Large intestine (tissue), 3 donors: ENCODE measurements at regions not wholly inside any gene's neighbourhood (a gene's known extent, or its start where the extent isn't known, plus 50 kb on each side); places are given as distances from the start of the nearest gene placed in this dataset.

ENCODE experiments used
- DNase-seq, 2 donors: peaks; one replicate each; pipeline versions ENCODE4 v3.0.0 to v3.0.0-alpha.2; 2013
- H3K27ac ChIP-seq: one replicate; pipeline ENCODE4 v1.5.1; 2013; ENCODE audit warnings: low read length
- H3K27me3 ChIP-seq: 2 replicates; pipeline ENCODE4 v1.6.1; 2013; ENCODE audit warnings: low read length; ENCODE audit not compliant: control insufficient read depth, insufficient read depth
- H3K36me3 ChIP-seq: 2 replicates; pipeline ENCODE4 v1.6.1; 2013; ENCODE audit warnings: low read length; ENCODE audit not compliant: control insufficient read depth, insufficient read depth
- H3K4me1 ChIP-seq: one replicate; pipeline ENCODE4 v1.6.1; 2013; ENCODE audit warnings: low read length; ENCODE audit not compliant: control insufficient read depth, insufficient read depth
- H3K4me3 ChIP-seq: one replicate; pipeline ENCODE4 v1.5.1; 2013; ENCODE audit warnings: low read length
- H3K9me3 ChIP-seq: one replicate; pipeline ENCODE4 v1.6.1; 2013; ENCODE audit warnings: mild to moderate bottlenecking, low read depth, low read length, moderate library complexity; ENCODE audit not compliant: control insufficient read depth
- WGBS: methylation state at CpG from one replicate; pipeline ENCODE4 v1.1.5; 2013; ENCODE audit warnings: low lambda C conversion rate; ENCODE audit not compliant: insufficient coverage; 5-methylcytosine and 5-hydroxymethylcytosine counted together

- H3K9me3 ChIP-seq, result no peaks in the 10 kb centered on the region
- no peak overlapping the region for H3K4me3 ChIP-seq
- WGBS, result no CpG with 5 or more reads among the region's 3 CpGs
- H3K27me3 ChIP-seq, result no peaks in the 10 kb centered on the region
- no peak overlapping the region for H3K27ac ChIP-seq
- no peaks in the 10 kb centered on the region for H3K36me3 ChIP-seq
- no peak for DNase-seq
- no peaks in the 10 kb centered on the region for H3K4me1 ChIP-seq
Measured at GRCh38 chr20:41800040-41800439, 181.9 kb upstream of the CHD6 start.

GRCh38 chr20:41798930-41799502 lies 180.8 kb upstream of the CHD6 start:
- H3K27ac ChIP-seq, result no peak overlapping the region
- no peaks in the 10 kb centered on the region for H3K4me1 ChIP-seq
- no peaks in the 10 kb centered on the region for H3K36me3 ChIP-seq
- no peak overlapping the region for H3K4me3 ChIP-seq
- WGBS, result no CpG with 5 or more reads among the region's 3 CpGs
- H3K9me3 ChIP-seq, result no peaks in the 10 kb centered on the region
- H3K27me3 ChIP-seq, result no peaks in the 10 kb centered on the region
- DNase-seq, result no peak

- no peak for DNase-seq
- WGBS, result no CpG with 5 or more reads among the region's 4 CpGs
- no peaks in the 10 kb centered on the region for H3K27me3 ChIP-seq
Measured at GRCh38 chr20:41786158-41786557, 168.0 kb upstream of the CHD6 start.

GRCh38 chr20:41784209-41784958 lies 166.2 kb upstream of the CHD6 start:
- H3K27ac ChIP-seq, result no peak overlapping the region
- DNase-seq, result no peak
- WGBS, result 67% methylated on average over 2 of the region's 5 CpGs
- H3K4me3 ChIP-seq, result no peak overlapping the region
- H3K9me3 ChIP-seq, result no peaks in the 10 kb centered on the region
- H3K36me3 ChIP-seq, result no peaks in the 10 kb centered on the region
- H3K4me1 ChIP-seq, result no peaks in the 10 kb centered on the region
- H3K27me3 ChIP-seq, result no peaks in the 10 kb centered on the region

More at GRCh38 chr20:41786158-41786557, 168.0 kb upstream of the CHD6 start:
- no peaks in the 10 kb centered on the region for H3K36me3 ChIP-seq
- no peaks in the 10 kb centered on the region for H3K4me1 ChIP-seq
- no peak overlapping the region for H3K27ac ChIP-seq
- H3K4me3 ChIP-seq, result no peak overlapping the region
- no peaks in the 10 kb centered on the region for H3K9me3 ChIP-seq

GRCh38 chr20:41783423-41784208 lies 165.4 kb upstream of the CHD6 start:
- H3K4me1 ChIP-seq, result no peaks in the 10 kb centered on the region
- H3K27me3 ChIP-seq, result no peaks in the 10 kb centered on the region
- no peak overlapping the region for H3K4me3 ChIP-seq
- WGBS, result 33% methylated on average over 1 of the region's 7 CpGs
- H3K27ac ChIP-seq, result peak overlapping the region; percentile 6
- H3K9me3 ChIP-seq, result no peaks in the 10 kb centered on the region
- DNase-seq, result peak; percentile 38 to 66
- H3K36me3 ChIP-seq, result no peaks in the 10 kb centered on the region

GRCh38 chr20:41782730-41783406 lies 164.7 kb upstream of the CHD6 start:
- H3K27me3 ChIP-seq, result no peaks in the 10 kb centered on the region
- H3K9me3 ChIP-seq, result no peaks in the 10 kb centered on the region
- no peak for DNase-seq
- H3K4me3 ChIP-seq, result no peak overlapping the region
- no peaks in the 10 kb centered on the region for H3K36me3 ChIP-seq
- no peaks in the 10 kb centered on the region for H3K4me1 ChIP-seq
- peak overlapping the region; percentile 6 for H3K27ac ChIP-seq
- WGBS, result 67% methylated on average over 1 of the region's 3 CpGs

- H3K4me3 ChIP-seq, result no peak overlapping the region
- no peaks in the 10 kb centered on the region for H3K36me3 ChIP-seq
- no CpG with 5 or more reads among the region's 3 CpGs for WGBS
- DNase-seq, result no peak
- H3K27me3 ChIP-seq, result no peaks in the 10 kb centered on the region
- no peak overlapping the region for H3K27ac ChIP-seq
- no peaks in the 10 kb centered on the region for H3K9me3 ChIP-seq
- H3K4me1 ChIP-seq, result no peaks in the 10 kb centered on the region
Measured at GRCh38 chr20:41782255-41782654, 164.1 kb upstream of the CHD6 start.

- no peak overlapping the region for H3K4me3 ChIP-seq
- H3K27ac ChIP-seq, result no peak overlapping the region
- no CpG with 5 or more reads among the region's 6 CpGs for WGBS
- no peaks in the 10 kb centered on the region for H3K4me1 ChIP-seq
- H3K27me3 ChIP-seq, result peaks cover 3% of the 10 kb centered on the region
- H3K9me3 ChIP-seq, result no peaks in the 10 kb centered on the region
- DNase-seq, result no peak
- no peaks in the 10 kb centered on the region for H3K36me3 ChIP-seq
Measured at GRCh38 chr20:41776421-41776820, 158.2 kb upstream of the CHD6 start.

GRCh38 chr20:41774291-41774690 lies 156.1 kb upstream of the CHD6 start:
- DNase-seq, result no peak
- Histone ChIP-seq H3K4me1 (no peaks in the 10 kb centered on the region), H3K4me3 (no peak overlapping the region), H3K36me3 (no peaks in the 10 kb centered on the region), H3K9me3 (no peaks in the 10 kb centered on the region), H3K27me3 (peaks cover 3% of the 10 kb centered on the region), H3K27ac (no peak overlapping the region)
- no CpG with 5 or more reads among the region's 3 CpGs for WGBS

GRCh38 chr20:41770965-41771364 lies 152.8 kb upstream of the CHD6 start:
- Histone ChIP-seq H3K27me3 (peaks cover 3% of the 10 kb centered on the region), H3K4me3 (no peak overlapping the region), H3K36me3 (no peaks in the 10 kb centered on the region), H3K9me3 (no peaks in the 10 kb centered on the region), H3K4me1 (no peaks in the 10 kb centered on the region), H3K27ac (no peak overlapping the region)
- WGBS, result no CpG with 5 or more reads among the region's 2 CpGs
- DNase-seq, result no peak
